Fibroblast of lung (primary cell): ENCODE measurements at regions not wholly inside any gene's neighbourhood (a gene's known extent, or its start where the extent isn't known, plus 50 kb on each side); places are given as distances from the start of the nearest gene placed in this dataset.

Source experiments
- EZH2 ChIP-seq: IDR thresholded peaks from 2 replicates; pipeline ENCODE4 v1.5.1; 2012; ENCODE audit warnings: low read length, control low read depth, mild to moderate bottlenecking; ENCODE audit errors: missing control alignments
- TF ChIP-seq, protein P1 (sequence below), 2 donors: IDR thresholded peaks in 1 of 2; conservative IDR thresholded peaks in 1 of 2; 1 replicate in 1 of 2; 2 replicates in 1 of 2; pipeline ENCODE4 v1.5.1; 2011 to 2012; ENCODE audit warnings: low read length in 2 of 2, control low read depth in 1 of 2, inconsistent platforms in 1 of 2, low read depth in 1 of 2, mild to moderate bottlenecking in 1 of 2

DNA sequence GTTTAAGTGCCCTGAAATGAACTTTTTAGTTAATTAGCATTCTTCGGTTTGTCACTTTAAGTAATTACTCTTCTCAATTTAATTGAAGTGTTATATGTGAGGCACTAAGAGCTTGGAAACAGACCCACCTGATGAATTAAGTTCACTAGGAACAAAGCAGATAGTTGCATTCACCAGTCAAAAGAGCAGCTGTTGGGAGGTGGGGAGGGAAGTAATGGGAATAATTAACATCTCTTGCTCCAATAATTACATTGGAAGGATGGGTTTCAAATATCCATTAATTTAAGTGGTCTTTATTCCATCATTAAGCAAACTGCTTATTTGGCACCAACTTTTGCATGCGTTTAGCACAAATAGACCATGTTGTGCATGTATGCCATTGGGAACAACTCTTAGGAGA lies 667.2 kb downstream of the GALC start:
- TF ChIP-seq, protein P1, sequence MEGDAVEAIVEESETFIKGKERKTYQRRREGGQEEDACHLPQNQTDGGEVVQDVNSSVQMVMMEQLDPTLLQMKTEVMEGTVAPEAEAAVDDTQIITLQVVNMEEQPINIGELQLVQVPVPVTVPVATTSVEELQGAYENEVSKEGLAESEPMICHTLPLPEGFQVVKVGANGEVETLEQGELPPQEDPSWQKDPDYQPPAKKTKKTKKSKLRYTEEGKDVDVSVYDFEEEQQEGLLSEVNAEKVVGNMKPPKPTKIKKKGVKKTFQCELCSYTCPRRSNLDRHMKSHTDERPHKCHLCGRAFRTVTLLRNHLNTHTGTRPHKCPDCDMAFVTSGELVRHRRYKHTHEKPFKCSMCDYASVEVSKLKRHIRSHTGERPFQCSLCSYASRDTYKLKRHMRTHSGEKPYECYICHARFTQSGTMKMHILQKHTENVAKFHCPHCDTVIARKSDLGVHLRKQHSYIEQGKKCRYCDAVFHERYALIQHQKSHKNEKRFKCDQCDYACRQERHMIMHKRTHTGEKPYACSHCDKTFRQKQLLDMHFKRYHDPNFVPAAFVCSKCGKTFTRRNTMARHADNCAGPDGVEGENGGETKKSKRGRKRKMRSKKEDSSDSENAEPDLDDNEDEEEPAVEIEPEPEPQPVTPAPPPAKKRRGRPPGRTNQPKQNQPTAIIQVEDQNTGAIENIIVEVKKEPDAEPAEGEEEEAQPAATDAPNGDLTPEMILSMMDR (conservative IDR thresholded peaks at IDR 0.05 in 1 of 2, IDR thresholded peaks at IDR 0.05 in 1 of 2; ENCODE audit: low read depth in 1 of 2, low read length in 2 of 2): no peak
- TF ChIP-seq EZH2: no peak
